Duodenal mucosa (tissue), 2 donors: ENCODE measurements at regions not wholly inside any gene's neighbourhood (a gene's known extent, or its start where the extent isn't known, plus 50 kb on each side); places are given as distances from the start of the nearest gene placed in this dataset.
"Not testable (repeated sequence)": the region's sequence is repeated elsewhere in the genome, so short reads cannot be mapped to it uniquely, and the experiment has no call there.

Source experiments
- H3K27ac ChIP-seq: one replicate; pipeline ENCODE4 v1.7.0; 2013; ENCODE audit warnings: low read depth, low read length
- H3K27me3 ChIP-seq, 2 donors: one replicate each; pipeline ENCODE4 v1.7.0; 2013; ENCODE audit warnings: low read length in 2 of 2, control low read depth in 1 of 2; ENCODE audit not compliant: insufficient read depth in 2 of 2, control insufficient read depth in 1 of 2
- H3K36me3 ChIP-seq, 2 donors: one replicate each; pipeline ENCODE4 v1.7.0; 2013; ENCODE audit warnings: low read length in 2 of 2, control low read depth in 1 of 2; ENCODE audit not compliant: insufficient read depth in 2 of 2, control insufficient read depth in 1 of 2
- H3K4me1 ChIP-seq, 2 donors: one replicate each; pipeline ENCODE4 v1.7.0; 2013; ENCODE audit warnings: low read length in 2 of 2, control low read depth in 1 of 2; ENCODE audit not compliant: insufficient read depth in 2 of 2, control insufficient read depth in 1 of 2
- H3K4me3 ChIP-seq, 2 donors: one replicate each; pipeline ENCODE4 v1.7.0; 2013; ENCODE audit warnings: low read length in 2 of 2, low read depth in 1 of 2
- H3K9ac ChIP-seq, 2 donors: one replicate each; pipeline ENCODE4 v1.7.0; 2013; ENCODE audit warnings: low read length in 2 of 2, low read depth in 1 of 2
- H3K9me3 ChIP-seq, 2 donors: one replicate each; pipeline ENCODE4 v1.7.0; 2013; ENCODE audit warnings: low read length in 2 of 2, control low read depth in 1 of 2; ENCODE audit not compliant: control insufficient read depth in 1 of 2

GRCh38 chr14:26655128-26655527, 57.3 kb upstream of the NOVA1 start:
- no peak overlapping the region for H3K27ac ChIP-seq
- H3K27me3 ChIP-seq: no peaks in the 10 kb centered on the region
- H3K4me3 ChIP-seq: no peak overlapping the region
- H3K9ac ChIP-seq: no peak overlapping the region
- peaks cover 0 to 4% of the 10 kb centered on the region in 2 donors for H3K9me3 ChIP-seq
- H3K36me3 ChIP-seq: no peaks in the 10 kb centered on the region
- H3K4me1 ChIP-seq: no peaks in the 10 kb centered on the region

- Histone ChIP-seq H3K4me1 (no peaks in the 10 kb centered on the region), H3K36me3 (no peaks in the 10 kb centered on the region), H3K27me3 (no peaks in the 10 kb centered on the region), H3K4me3 (no peak overlapping the region), H3K9ac (no peak overlapping the region), H3K27ac (no peak overlapping the region), H3K9me3 (peaks cover 0 to 4% of the 10 kb centered on the region in 2 donors)
Measured at GRCh38 chr14:26663506-26663905, 65.7 kb upstream of the NOVA1 start.

DNA sequence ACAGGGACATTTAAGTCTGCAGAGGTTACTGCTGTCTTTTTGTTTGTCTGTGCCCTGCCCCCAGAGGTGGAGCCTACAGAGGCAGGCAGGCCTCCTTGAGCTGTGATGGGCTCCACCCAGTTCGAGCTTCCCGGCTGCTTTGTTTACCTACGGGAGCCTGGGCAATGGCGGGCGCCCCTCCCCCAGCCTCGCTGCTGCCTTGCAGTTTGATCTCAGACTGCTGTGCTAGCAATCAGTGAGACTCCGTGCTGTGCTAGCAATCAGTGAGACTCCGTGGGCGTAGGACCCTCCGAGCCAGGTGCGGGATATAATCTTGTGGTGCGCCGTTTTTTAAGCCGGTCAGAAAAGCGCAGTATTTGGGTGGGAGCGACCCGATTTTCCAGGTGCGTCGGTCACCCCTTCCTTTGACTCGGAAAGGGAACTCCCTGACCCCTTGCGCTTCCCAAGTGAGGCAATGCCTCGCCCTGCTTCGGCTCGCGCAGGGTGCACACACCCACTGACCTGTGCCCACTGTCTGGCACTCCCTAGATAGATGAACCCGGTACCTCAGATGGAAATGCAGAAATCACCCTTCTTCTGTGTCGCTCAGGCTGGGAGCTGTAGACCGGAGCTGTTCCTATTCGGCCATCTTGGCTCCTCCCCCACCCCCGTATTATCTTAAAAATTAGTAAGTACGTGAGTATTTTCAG, 81.0 kb upstream of the NOVA1 start:
- not testable (repeated sequence) for H3K27ac ChIP-seq, H3K4me3 ChIP-seq, H3K27me3 ChIP-seq, H3K36me3 ChIP-seq, H3K4me1 ChIP-seq, H3K9ac ChIP-seq
- H3K9me3 ChIP-seq: peaks cover 0 to 14% of the 10 kb centered on the region in 2 donors

DNA sequence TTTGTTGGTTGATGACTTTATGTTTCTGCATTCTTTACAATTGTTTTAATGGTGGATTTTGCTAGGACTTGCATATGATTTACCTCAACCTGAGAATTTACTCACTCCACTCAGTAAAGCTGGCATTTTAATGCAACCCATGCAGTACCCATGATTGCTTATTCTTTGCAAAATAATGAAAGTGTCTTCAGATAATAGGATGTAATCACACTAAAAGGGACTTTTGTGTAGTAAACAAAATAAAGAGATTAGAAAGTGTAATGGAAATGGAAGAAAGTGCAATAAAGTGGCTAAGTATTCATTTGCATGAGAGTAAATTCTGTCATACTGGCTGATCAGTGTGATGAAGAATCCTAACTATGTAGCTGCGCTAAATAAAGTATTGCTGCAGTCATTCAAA, 87.6 kb upstream of the NOVA1 start:
- no peaks in the 10 kb centered on the region for H3K36me3 ChIP-seq
- H3K27me3 ChIP-seq: no peaks in the 10 kb centered on the region
- H3K9ac ChIP-seq: no peak overlapping the region
- peaks cover 2 to 11% of the 10 kb centered on the region in 2 donors for H3K9me3 ChIP-seq
- no peak overlapping the region for H3K4me3 ChIP-seq
- no peaks in the 10 kb centered on the region for H3K4me1 ChIP-seq
- no peak overlapping the region for H3K27ac ChIP-seq

DNA sequence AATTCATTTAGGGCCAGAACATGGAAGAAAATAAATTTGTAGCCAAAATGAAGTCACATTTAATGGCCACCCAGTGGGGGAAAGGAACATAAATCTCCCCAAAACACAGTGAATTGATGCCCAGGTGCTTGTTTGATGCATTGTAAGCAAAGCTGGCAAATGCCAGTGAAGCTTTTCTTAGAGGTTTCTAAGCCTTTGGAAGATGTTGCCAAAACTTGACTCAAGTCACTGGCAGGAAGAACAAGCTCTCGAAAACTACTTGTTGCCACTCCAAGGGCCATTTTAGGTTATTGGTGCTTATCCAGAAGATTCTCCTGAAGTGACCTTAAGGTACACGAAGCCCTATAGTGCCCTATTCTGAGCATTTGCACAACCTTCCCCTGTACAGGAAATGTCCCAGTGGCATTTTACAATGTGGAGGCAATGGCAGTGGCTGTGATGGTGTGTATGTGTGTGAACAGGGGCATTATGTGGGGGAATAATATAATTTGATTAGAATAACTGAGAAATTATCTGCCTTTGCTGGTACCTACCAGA, 89.5 kb upstream of the NOVA1 start:
- Histone ChIP-seq H3K4me1 (no peaks in the 10 kb centered on the region), H3K36me3 (no peaks in the 10 kb centered on the region), H3K9me3 (peaks cover 2 to 10% of the 10 kb centered on the region in 2 donors), H3K27ac (no peak overlapping the region), H3K9ac (no peak overlapping the region), H3K27me3 (no peaks in the 10 kb centered on the region), H3K4me3 (no peak overlapping the region)

GRCh38 chr14:26694521-26694920, 96.7 kb upstream of the NOVA1 start:
- Histone ChIP-seq H3K36me3 (no peaks in the 10 kb centered on the region), H3K4me1 (no peaks in the 10 kb centered on the region), H3K9ac (no peak overlapping the region), H3K27ac (no peak overlapping the region), H3K9me3 (peaks cover 2 to 15% of the 10 kb centered on the region in 2 donors), H3K4me3 (no peak overlapping the region), H3K27me3 (no peaks in the 10 kb centered on the region)

DNA sequence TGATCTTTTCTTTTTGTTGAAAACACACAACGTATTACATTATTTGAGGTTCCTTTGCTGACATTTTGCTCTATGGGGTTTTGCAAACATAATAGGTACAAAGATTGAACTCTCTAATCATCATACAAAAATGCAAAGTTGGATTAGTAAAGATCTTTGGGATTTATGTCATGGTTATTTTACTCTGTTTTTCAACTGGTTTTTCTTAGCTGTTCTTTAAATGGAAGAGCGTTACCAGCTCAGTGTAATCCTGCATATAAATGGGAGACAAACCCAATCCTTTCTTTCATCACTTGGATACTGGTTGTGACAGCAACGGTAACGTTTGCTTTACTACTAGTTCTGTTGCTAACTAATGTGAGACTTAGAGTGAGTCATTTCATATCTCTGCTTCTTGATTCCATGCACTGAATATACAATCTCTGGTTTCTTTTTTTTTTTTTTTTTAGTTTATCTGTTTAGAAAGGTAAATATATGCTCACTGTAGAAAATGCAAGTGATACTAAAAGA, 104.9 kb upstream of the NOVA1 start:
- no peaks in the 10 kb centered on the region for H3K36me3 ChIP-seq
- H3K4me3 ChIP-seq: no peak overlapping the region
- H3K9ac ChIP-seq: no peak overlapping the region
- H3K4me1 ChIP-seq: no peaks in the 10 kb centered on the region
- H3K9me3 ChIP-seq: no peaks in the 10 kb centered on the region
- H3K27me3 ChIP-seq: no peaks in the 10 kb centered on the region
- H3K27ac ChIP-seq: no peak overlapping the region

DNA sequence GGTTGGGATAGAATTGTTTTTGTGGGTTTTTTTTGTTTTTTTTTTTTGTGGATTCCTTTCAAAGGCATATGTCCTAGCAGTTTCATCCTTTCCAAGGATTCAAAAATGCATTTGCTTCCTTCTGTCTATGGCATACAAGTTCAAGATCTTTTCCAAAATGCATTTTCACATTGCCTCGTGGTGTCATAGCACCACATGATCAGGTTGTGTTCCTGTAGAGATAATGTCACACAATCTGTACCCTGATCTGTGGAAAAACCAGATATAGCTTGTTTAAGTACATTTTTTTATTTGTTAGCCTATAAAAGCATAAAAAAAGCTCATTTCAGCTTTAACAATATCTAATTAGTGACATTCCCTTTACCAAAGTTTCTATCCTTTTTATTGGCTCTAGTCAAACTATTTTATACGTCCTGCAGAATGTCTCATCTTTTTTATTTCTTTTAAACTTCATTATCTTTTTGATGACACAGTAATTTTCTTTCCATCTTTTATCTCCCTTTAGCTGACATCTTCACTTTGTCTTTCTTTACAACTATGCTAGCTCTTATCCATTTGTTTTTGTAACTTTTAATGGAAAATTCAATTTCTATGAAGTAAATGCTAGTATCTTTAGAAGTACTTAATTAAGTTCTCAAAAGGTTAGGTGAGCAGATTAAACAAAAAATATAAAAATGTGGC, 106.0 kb upstream of the NOVA1 start:
- H3K9me3 ChIP-seq: no peaks in the 10 kb centered on the region
- no peak overlapping the region for H3K9ac ChIP-seq
- no peak overlapping the region for H3K27ac ChIP-seq
- H3K4me1 ChIP-seq: no peaks in the 10 kb centered on the region
- H3K36me3 ChIP-seq: no peaks in the 10 kb centered on the region
- H3K4me3 ChIP-seq: no peak overlapping the region
- no peaks in the 10 kb centered on the region for H3K27me3 ChIP-seq

- H3K27ac ChIP-seq: no peak overlapping the region
- no peaks in the 10 kb centered on the region for H3K9me3 ChIP-seq
- H3K36me3 ChIP-seq: no peaks in the 10 kb centered on the region
- no peak overlapping the region for H3K4me3 ChIP-seq
- no peaks in the 10 kb centered on the region for H3K27me3 ChIP-seq
- H3K9ac ChIP-seq: no peak overlapping the region
- no peaks in the 10 kb centered on the region for H3K4me1 ChIP-seq
Measured at GRCh38 chr14:26707234-26707633, 109.4 kb upstream of the NOVA1 start.

DNA sequence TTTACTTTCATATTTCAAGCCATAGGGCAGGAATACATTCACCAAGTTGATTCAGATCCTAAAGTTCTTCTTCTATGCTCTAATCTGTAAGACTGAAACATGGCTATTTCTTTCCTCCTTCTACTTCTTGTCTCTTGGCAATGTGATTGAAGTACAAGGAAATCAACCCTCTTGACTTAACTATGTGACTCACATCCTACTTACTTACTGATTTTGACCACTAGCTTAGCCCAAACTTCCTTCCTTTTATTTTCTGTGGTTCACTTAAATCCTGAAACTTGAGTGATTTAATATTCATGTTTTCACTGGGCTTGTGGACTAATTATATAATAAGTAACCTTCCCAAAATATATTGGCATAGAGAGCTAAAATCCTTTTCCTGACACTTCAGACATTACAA, 111.2 kb upstream of the NOVA1 start:
- Histone ChIP-seq H3K27me3 (no peaks in the 10 kb centered on the region), H3K36me3 (no peaks in the 10 kb centered on the region), H3K4me3 (no peak overlapping the region), H3K4me1 (no peaks in the 10 kb centered on the region), H3K9ac (no peak overlapping the region), H3K27ac (no peak overlapping the region), H3K9me3 (no peaks in the 10 kb centered on the region)
